NB4 (cell line): ENCODE measurements at regions not wholly inside any gene's neighbourhood (a gene's known extent, or its start where the extent isn't known, plus 50 kb on each side); places are given as distances from the start of the nearest gene placed in this dataset.

Experiments
- POLR2A ChIP-seq: IDR thresholded peaks from 2 replicates; pipeline ENCODE4 v1.6.1; 2011; ENCODE audit warnings: mild to moderate bottlenecking; ENCODE audit not compliant: insufficient read length; ENCODE audit errors: extremely low read depth
- TF ChIP-seq, protein P1 (sequence below): IDR thresholded peaks from one replicate; pipeline ENCODE4 v1.5.1; 2012; ENCODE audit warnings: low read depth, low read length

DNA sequence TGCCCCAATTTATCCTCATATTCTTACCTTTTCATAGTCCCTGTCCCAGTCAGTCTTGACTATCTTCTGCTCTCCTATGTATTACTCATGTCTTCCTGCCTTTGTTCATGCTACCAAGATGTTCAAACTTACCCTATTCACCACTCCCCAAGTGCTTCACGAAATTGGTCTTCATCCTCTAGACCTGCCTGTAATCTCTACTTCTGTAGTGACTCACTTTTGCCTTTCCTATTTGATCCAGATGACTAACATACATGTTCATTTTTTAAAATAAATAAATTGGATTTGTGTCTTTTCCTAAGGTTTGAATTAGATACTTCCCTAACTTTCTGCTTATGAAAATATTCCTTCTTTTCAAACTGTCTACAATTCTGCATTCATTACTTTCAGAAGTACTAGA, 107.7 kb upstream of the PPM1H start:
- TF ChIP-seq, protein P1, sequence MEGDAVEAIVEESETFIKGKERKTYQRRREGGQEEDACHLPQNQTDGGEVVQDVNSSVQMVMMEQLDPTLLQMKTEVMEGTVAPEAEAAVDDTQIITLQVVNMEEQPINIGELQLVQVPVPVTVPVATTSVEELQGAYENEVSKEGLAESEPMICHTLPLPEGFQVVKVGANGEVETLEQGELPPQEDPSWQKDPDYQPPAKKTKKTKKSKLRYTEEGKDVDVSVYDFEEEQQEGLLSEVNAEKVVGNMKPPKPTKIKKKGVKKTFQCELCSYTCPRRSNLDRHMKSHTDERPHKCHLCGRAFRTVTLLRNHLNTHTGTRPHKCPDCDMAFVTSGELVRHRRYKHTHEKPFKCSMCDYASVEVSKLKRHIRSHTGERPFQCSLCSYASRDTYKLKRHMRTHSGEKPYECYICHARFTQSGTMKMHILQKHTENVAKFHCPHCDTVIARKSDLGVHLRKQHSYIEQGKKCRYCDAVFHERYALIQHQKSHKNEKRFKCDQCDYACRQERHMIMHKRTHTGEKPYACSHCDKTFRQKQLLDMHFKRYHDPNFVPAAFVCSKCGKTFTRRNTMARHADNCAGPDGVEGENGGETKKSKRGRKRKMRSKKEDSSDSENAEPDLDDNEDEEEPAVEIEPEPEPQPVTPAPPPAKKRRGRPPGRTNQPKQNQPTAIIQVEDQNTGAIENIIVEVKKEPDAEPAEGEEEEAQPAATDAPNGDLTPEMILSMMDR = no peak
- no peak for TF ChIP-seq POLR2A
